ENCODE measurements at regions not wholly inside any gene's neighbourhood (a gene's known extent, or its start where the extent isn't known, plus 50 kb on each side); places are given as distances from the start of the nearest gene placed in this dataset.

DNA sequence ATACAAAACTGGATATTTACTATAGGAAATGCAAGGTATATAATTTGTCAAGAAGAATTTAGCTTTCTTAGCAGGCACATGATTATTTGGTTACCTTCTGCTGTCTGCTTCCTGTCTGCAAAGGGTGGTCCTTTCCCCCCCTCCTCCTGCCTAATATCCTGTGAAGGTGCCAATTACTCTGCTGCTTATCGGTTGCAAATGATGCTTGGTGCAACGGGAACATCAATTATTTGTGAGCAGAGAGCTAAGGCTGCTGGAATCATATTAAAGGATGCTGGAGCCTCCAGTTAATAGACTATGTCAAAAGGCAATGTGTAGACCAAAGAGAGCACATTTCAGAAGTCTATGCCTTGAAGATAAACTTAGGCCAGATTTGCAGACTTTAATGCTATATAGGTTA is 443.7 kb upstream of the ONECUT1 start:
- TF ChIP-seq, protein P1, sequence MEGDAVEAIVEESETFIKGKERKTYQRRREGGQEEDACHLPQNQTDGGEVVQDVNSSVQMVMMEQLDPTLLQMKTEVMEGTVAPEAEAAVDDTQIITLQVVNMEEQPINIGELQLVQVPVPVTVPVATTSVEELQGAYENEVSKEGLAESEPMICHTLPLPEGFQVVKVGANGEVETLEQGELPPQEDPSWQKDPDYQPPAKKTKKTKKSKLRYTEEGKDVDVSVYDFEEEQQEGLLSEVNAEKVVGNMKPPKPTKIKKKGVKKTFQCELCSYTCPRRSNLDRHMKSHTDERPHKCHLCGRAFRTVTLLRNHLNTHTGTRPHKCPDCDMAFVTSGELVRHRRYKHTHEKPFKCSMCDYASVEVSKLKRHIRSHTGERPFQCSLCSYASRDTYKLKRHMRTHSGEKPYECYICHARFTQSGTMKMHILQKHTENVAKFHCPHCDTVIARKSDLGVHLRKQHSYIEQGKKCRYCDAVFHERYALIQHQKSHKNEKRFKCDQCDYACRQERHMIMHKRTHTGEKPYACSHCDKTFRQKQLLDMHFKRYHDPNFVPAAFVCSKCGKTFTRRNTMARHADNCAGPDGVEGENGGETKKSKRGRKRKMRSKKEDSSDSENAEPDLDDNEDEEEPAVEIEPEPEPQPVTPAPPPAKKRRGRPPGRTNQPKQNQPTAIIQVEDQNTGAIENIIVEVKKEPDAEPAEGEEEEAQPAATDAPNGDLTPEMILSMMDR (IDR thresholded peaks at IDR 0.05; ENCODE audit: insufficient read depth, low read length): no peak
- no peak for TF ChIP-seq POLR2AphosphoS5 (IDR thresholded peaks at IDR 0.05; ENCODE audit: low read depth)
- TF ChIP-seq GABPA (IDR thresholded peaks at IDR 0.05; ENCODE audit: low read depth): no peak
- TF ChIP-seq REST (IDR thresholded peaks at IDR 0.05; ENCODE audit: insufficient replicate concordance, low read depth): no peak

Data from HL-60 (cell line).